Sigmoid colon (tissue), 6 donors: ENCODE measurements at regions not wholly inside any gene's neighbourhood (a gene's known extent, or its start where the extent isn't known, plus 50 kb on each side); places are given as distances from the start of the nearest gene placed in this dataset.
"Not testable (repeated sequence)": the region's sequence is repeated elsewhere in the genome, so short reads cannot be mapped to it uniquely, and the experiment has no call there.

Experiments
- DNase-seq: peaks from one replicate; pipeline ENCODE4 v3.0.0-alpha.2; 2019
- H3K27ac ChIP-seq, 4 donors: fragments of 200-600 bp; sonication (generic); one replicate each; pipeline ENCODE4 v1.5.1; 2016 to 2019; ENCODE audit warnings: mild to moderate bottlenecking in 1 of 4
- H3K27me3 ChIP-seq, 3 donors: fragments of 200-600 bp; sonication (generic); one replicate each; pipeline ENCODE4 v1.5.1; 2019; ENCODE audit warnings: mild to moderate bottlenecking in 1 of 3
- H3K36me3 ChIP-seq, 4 donors: fragments of 200-600 bp; sonication (generic); one replicate each; pipeline ENCODE4 v1.5.1; 2016 to 2019
- H3K4me1 ChIP-seq, 4 donors: fragments of 200-600 bp; sonication (generic); one replicate each; pipeline ENCODE4 v1.5.1; 2017 to 2019
- H3K4me3 ChIP-seq, 4 donors: fragments of 200-600 bp; sonication (generic); one replicate each; pipeline ENCODE4 v1.5.1; 2017 to 2019; ENCODE audit warnings: mild to moderate bottlenecking in 2 of 4, moderate library complexity in 1 of 4
- H3K9me3 ChIP-seq, 4 donors: fragments of 200-600 bp in 3 of 4; sonication (generic) in 3 of 4; one replicate each; pipeline versions ENCODE4 v1.5.1 to v1.6.1; 2013 to 2019
- CTCF ChIP-seq, 4 experiments: fragments of 450-650 bp in 3 of 4; fragments of 200-600 bp in 1 of 4; IDR thresholded peaks; one replicate each; pipeline ENCODE4 v1.5.1; 2016 to 2019; ENCODE audit warnings: antibody characterized with exemption in 4 of 4, mild to moderate bottlenecking in 3 of 4, moderate library complexity in 2 of 4
- EP300 ChIP-seq, 4 donors: sonication (generic); formaldehyde crosslinking; IDR thresholded peaks; one replicate each; pipeline ENCODE4 v1.6.1; 2017; ENCODE audit warnings: antibody characterized with exemption in 4 of 4
- POLR2A ChIP-seq, 2 donors: fragments of 450-650 bp; IDR thresholded peaks; one replicate each; pipeline ENCODE4 v1.6.1; 2016; ENCODE audit warnings: antibody characterized with exemption in 2 of 2, mild to moderate bottlenecking in 2 of 2, moderate library complexity in 2 of 2
- POLR2AphosphoS5 ChIP-seq, 4 donors: sonication (generic); formaldehyde crosslinking; IDR thresholded peaks; one replicate each; pipeline ENCODE4 v1.6.1; 2017; ENCODE audit warnings: antibody characterized with exemption in 4 of 4
- WGBS, 2 donors: extraction: QIAGEN DNeasy Blood & Tissue Kit; methylation state at CpG; one replicate each; pipeline ENCODE4 v1.1.7; 2013; 5-methylcytosine and 5-hydroxymethylcytosine counted together
- intact Hi-C: fragments of 100-400 bp; cut with DNase I; formaldehyde crosslinking; loops from one replicate; pipeline ENCODE4 v1.15.1; 2023
- donor health status: healthy with polysubstance abuse.
- donor health status: healthy.

DNA sequence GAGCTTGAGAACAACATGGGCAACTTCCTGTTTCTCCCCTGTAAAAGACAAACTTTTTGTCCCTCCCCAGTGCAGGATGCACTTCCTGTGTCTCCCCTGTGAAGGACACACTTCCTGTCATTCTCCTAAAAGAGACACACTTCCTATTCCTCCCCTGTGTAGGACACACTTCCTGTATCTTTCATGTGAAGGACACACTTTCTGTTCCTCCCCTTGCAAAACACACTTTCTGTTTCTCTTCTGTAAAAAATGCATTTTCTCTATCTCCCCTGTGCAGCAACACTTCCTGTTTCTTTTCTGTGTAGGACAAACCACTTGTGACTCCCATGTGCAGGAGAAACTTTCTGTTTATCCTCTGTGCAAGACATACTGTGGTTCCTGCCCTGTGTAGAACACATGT is 488.6 kb upstream of the USP9Y start:
- no peak for DNase-seq
- Histone ChIP-seq H3K27ac (no peak overlapping the region), H3K4me1 (no peaks in the 10 kb centered on the region), H3K27me3 (no peaks in the 10 kb centered on the region), H3K9me3 (peaks cover 0 to 2% (median 0%) of the 10 kb centered on the region in 4 donors), H3K4me3 (no peak overlapping the region), H3K36me3 (no peaks in the 10 kb centered on the region)
- intact Hi-C loops = no loop called here
- TF ChIP-seq POLR2A (IDR thresholded peaks at IDR 0.05) (no peak), POLR2AphosphoS5 (IDR thresholded peaks at IDR 0.05) (no peak), CTCF (IDR thresholded peaks at IDR 0.05) (no peak), EP300 (IDR thresholded peaks at IDR 0.05) (no peak)

GRCh38 chrY:12215564-12216022 is 485.4 kb upstream of the USP9Y start:
- TF ChIP-seq POLR2A (IDR thresholded peaks at IDR 0.05) (no peak), CTCF (IDR thresholded peaks at IDR 0.05) (no peak), EP300 (IDR thresholded peaks at IDR 0.05) (no peak), POLR2AphosphoS5 (IDR thresholded peaks at IDR 0.05) (no peak)
- Histone ChIP-seq H3K36me3 (no peaks in the 10 kb centered on the region), H3K4me1 (no peaks in the 10 kb centered on the region), H3K27me3 (no peaks in the 10 kb centered on the region), H3K27ac (no peak overlapping the region), H3K4me3 (no peak overlapping the region), H3K9me3 (peaks cover 0 to 2% (median 0%) of the 10 kb centered on the region in 4 donors)
- DNase-seq = no peak
- intact Hi-C loops = no loop called here

GRCh38 chrY:12230921-12231320 is 470.1 kb upstream of the USP9Y start:
- Histone ChIP-seq H3K4me1 (no peaks in the 10 kb centered on the region), H3K4me3 (no peak overlapping the region), H3K27ac (no peak overlapping the region), H3K36me3 (no peaks in the 10 kb centered on the region), H3K9me3 (no peaks in the 10 kb centered on the region), H3K27me3 (no peaks in the 10 kb centered on the region)
- WGBS, 2 donors = 54 to 63% methylated on average over 1 of the region's 1 CpG
- intact Hi-C loops = no loop called here
- TF ChIP-seq EP300 (IDR thresholded peaks at IDR 0.05) (no peak), POLR2A (IDR thresholded peaks at IDR 0.05) (no peak), POLR2AphosphoS5 (IDR thresholded peaks at IDR 0.05) (no peak), CTCF (IDR thresholded peaks at IDR 0.05) (no peak)
- DNase-seq = no peak

- intact Hi-C loops = no loop called here
- DNase-seq = no peak
- Histone ChIP-seq H3K27ac (no peak overlapping the region), H3K36me3 (no peaks in the 10 kb centered on the region), H3K4me3 (no peak overlapping the region), H3K27me3 (no peaks in the 10 kb centered on the region), H3K4me1 (no peaks in the 10 kb centered on the region), H3K9me3 (no peaks in the 10 kb centered on the region)
- TF ChIP-seq POLR2AphosphoS5 (IDR thresholded peaks at IDR 0.05) = no peak
- TF ChIP-seq CTCF (IDR thresholded peaks at IDR 0.05) = no peak
- TF ChIP-seq POLR2A (IDR thresholded peaks at IDR 0.05) = no peak
- TF ChIP-seq EP300 (IDR thresholded peaks at IDR 0.05) = no peak
- WGBS, 2 donors = 92 to 95% methylated on average over 4 of the region's 4 CpGs
Observed at GRCh38 chrY:12236399-12236798, 464.6 kb upstream of the USP9Y start.

DNA sequence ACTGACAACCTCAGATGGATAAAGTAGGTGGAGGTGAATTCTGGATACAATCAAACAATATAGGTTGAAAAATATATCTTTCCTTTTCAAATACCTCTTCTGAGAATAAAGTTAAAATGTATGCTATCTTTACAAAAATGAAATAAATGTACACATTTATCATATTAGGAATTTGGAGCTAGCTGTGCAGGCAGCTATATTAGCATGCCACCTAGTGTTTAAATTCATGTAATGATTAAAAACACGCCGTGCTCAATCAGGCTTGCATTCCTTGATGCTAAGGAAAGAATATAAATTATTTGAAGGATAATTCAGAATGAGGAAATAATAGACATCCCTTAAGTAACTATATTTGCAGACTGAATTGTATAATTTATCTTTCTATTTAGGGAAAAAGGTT is 460.7 kb upstream of the USP9Y start:
- H3K36me3 ChIP-seq, H3K4me1 ChIP-seq, H3K4me3 ChIP-seq, H3K9me3 ChIP-seq, H3K27ac ChIP-seq, intact Hi-C loops, H3K27me3 ChIP-seq, DNase-seq: not testable (repeated sequence)
- 16 to 30% methylated on average over 2 of the region's 2 CpGs for WGBS, 2 donors
